Neural crest cell (in vitro differentiated cells): ENCODE measurements at regions not wholly inside any gene's neighbourhood (a gene's known extent, or its start where the extent isn't known, plus 50 kb on each side); places are given as distances from the start of the nearest gene placed in this dataset.
A peak's percentile ranks its signal among the peaks of the same experiment; 100 is the strongest.

Experiments
- DNase-seq: peaks from one replicate; pipeline ENCODE4 v3.0.0; 2021; ENCODE audit warnings: low read depth, mixed read lengths, low spot score
- H3K27ac Mint-ChIP-seq: one replicate; pipeline ENCODE4 v1.8.0; 2021; ENCODE audit warnings: mild to moderate bottlenecking, mixed read lengths; ENCODE audit not compliant: unreplicated experiment
- H3K27me3 Mint-ChIP-seq: 2 replicates; pipeline ENCODE4 v1.8.0; 2021; ENCODE audit warnings: low read depth, mild to moderate bottlenecking, mixed read lengths
- H3K36me3 Mint-ChIP-seq: 2 replicates; pipeline ENCODE4 v1.8.0; 2021; ENCODE audit warnings: low read depth, mild to moderate bottlenecking, mixed read lengths
- H3K4me1 Mint-ChIP-seq: 2 replicates; pipeline ENCODE4 v1.8.0; 2021; ENCODE audit warnings: mixed read lengths
- H3K4me3 Mint-ChIP-seq: one replicate; pipeline ENCODE4 v1.8.0; 2021; ENCODE audit warnings: mild to moderate bottlenecking, mixed read lengths
- H3K9me3 Mint-ChIP-seq: 2 replicates; pipeline ENCODE4 v1.8.0; 2021; ENCODE audit warnings: mixed read lengths
- TF ChIP-seq, protein P1 (sequence below): fragments of 200-600 bp; sonication (generic); conservative IDR thresholded peaks from 2 replicates; pipeline ENCODE4 v1.5.0; 2021; ENCODE audit warnings: antibody characterized with exemption, mild to moderate bottlenecking

DNA sequence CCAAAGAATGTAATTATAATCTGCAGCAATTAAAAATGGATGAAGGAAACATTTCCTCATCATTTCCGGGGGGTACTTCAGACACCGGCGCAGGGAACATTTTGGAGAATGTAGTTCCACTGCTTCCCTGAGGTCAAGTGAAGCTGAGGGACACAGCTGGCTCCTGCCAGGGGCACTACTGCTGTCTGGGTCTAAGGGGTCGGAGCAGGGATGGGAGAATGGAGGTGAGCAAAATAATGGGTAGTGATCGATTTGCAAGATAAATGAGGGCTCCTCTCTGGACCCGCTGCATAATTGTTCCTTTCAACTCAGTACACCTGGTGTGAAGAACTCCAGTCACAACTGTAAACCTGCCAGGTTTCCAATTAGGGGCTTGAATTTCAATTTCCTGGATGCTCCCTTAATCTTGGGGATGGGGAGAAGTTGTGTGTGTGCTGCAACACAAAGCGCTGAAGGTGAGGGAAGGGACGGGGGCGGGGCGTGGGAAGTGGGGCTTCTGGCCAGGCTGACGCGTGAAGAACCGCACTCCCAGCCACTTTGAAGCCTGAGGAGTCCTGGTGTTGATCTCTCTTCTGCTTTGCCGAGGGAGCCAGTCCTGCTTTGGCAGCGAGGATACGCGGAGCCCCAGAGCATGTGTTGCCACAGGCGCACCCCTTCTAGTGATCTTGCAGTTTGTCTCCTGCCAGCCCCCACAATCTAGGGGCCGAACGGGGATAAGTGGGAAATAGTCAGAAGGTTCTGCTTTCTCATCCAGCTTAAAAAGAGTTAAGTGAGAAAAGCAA is 57.9 kb upstream of the PCDH8 start:
- Mint-ChIP-seq H3K4me1 (peaks cover 43% of the 10 kb centered on the region), H3K36me3 (no peaks in the 10 kb centered on the region), H3K27ac (peak overlapping the region; percentile 73), H3K9me3 (peaks cover 2% of the 10 kb centered on the region), H3K27me3 (peaks cover 36% of the 10 kb centered on the region), H3K4me3 (no peak overlapping the region)
- TF ChIP-seq, protein P1, sequence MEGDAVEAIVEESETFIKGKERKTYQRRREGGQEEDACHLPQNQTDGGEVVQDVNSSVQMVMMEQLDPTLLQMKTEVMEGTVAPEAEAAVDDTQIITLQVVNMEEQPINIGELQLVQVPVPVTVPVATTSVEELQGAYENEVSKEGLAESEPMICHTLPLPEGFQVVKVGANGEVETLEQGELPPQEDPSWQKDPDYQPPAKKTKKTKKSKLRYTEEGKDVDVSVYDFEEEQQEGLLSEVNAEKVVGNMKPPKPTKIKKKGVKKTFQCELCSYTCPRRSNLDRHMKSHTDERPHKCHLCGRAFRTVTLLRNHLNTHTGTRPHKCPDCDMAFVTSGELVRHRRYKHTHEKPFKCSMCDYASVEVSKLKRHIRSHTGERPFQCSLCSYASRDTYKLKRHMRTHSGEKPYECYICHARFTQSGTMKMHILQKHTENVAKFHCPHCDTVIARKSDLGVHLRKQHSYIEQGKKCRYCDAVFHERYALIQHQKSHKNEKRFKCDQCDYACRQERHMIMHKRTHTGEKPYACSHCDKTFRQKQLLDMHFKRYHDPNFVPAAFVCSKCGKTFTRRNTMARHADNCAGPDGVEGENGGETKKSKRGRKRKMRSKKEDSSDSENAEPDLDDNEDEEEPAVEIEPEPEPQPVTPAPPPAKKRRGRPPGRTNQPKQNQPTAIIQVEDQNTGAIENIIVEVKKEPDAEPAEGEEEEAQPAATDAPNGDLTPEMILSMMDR = no peak
- no peak for DNase-seq

DNA sequence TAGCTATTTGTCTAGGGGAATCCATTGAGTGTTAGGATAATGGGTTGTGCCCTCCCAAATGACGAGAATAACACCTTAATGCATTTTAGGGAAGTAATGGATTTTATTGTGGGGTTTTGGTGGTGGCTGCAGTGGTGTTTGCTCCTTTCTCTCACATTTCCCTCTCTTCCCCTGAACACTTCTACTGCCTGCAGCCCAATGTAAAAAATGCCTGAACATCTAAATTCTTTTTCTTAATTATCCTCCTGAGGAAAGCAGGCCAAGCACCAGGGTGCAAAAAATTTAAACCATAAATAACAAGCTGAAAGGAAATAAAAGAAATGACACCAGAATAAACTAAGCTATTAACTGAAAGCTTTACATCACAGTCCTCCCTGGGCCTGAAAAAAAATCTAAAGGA is 57.3 kb upstream of the PCDH8 start:
- TF ChIP-seq, protein P1 = no peak
- Mint-ChIP-seq H3K27ac (no peak overlapping the region), H3K9me3 (no peaks in the 10 kb centered on the region), H3K36me3 (no peaks in the 10 kb centered on the region), H3K4me1 (peaks cover 43% of the 10 kb centered on the region), H3K4me3 (no peak overlapping the region), H3K27me3 (peaks cover 36% of the 10 kb centered on the region)
- DNase-seq = no peak

DNA sequence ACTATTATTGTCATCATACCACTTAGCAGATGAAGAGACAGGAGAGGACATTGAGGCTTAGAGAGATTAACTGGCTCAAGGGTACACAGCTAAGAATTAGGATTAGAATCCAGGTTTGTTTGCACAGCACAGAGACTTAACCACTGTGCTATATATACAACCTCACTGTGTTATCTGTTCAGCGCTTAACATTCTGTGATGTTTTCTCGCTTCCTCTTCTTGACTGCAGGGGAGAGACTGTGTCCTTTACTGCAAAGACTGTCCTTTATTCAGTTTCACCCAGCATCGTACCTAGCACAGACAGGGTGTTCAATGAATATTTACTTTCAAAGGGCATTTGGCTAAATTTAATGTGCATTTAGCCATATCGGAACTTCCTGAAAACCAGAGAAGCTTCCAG is 54.9 kb upstream of the PCDH8 start:
- TF ChIP-seq, protein P1 = no peak
- Mint-ChIP-seq H3K4me3 (no peak overlapping the region), H3K36me3 (no peaks in the 10 kb centered on the region), H3K9me3 (no peaks in the 10 kb centered on the region), H3K4me1 (peaks cover 43% of the 10 kb centered on the region), H3K27me3 (peaks cover 31% of the 10 kb centered on the region), H3K27ac (no peak overlapping the region)
- DNase-seq = no peak

DNA sequence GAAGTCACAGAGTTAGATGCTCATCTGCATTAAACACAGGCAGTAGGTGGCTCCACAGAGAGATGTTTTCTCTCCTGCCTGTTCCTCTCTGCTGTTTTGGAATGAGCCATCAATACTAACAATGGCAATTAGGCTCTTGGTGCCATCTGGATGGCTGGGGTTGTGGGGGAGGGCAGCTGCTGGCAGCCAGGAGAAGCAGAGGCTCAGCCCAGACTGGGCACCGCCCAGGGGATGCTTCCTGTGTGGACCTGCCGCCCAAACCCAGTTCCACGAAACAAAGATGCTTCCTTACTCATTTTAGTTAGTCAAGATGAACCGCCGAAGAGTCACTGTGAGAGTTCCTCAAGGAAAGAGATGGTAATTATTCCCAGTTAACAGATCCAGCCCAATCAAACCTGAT is 50.8 kb upstream of the PCDH8 start:
- no peak overlapping the region for H3K4me3 Mint-ChIP-seq
- H3K27ac Mint-ChIP-seq = no peak overlapping the region
- H3K4me1 Mint-ChIP-seq = peaks cover 37% of the 10 kb centered on the region
- TF ChIP-seq, protein P1 = no peak
- no peak for DNase-seq
- no peaks in the 10 kb centered on the region for H3K9me3 Mint-ChIP-seq
- H3K36me3 Mint-ChIP-seq = no peaks in the 10 kb centered on the region
- peaks cover 10% of the 10 kb centered on the region for H3K27me3 Mint-ChIP-seq
